ENCODE measurements at regions not wholly inside any gene's neighbourhood (a gene's known extent, or its start where the extent isn't known, plus 50 kb on each side); places are given as distances from the start of the nearest gene placed in this dataset.

GRCh38 chr2:187107001-187107400, 258.0 kb upstream of the ZSWIM2 start:
- H3K27me3 ChIP-seq (ENCODE audit: insufficient read depth, poor library complexity, severe bottlenecking) = no peaks in the 10 kb centered on the region
- DNase-seq (ENCODE audit: low spot score) (no peak), ATAC-seq (ENCODE audit: low read depth) (no peak)
- H3K4me3 ChIP-seq (ENCODE audit: severe bottlenecking) = no peak overlapping the region
- no peaks in the 10 kb centered on the region for H3K9me3 ChIP-seq (ENCODE audit: severe bottlenecking)
- no peaks in the 10 kb centered on the region for H3K4me1 ChIP-seq (ENCODE audit: insufficient read depth, poor library complexity, severe bottlenecking)
- no peaks in the 10 kb centered on the region for H3K36me3 ChIP-seq (ENCODE audit: low read depth)
- H3K27ac ChIP-seq (ENCODE audit: poor library complexity, severe bottlenecking) = no peak overlapping the region
- no peak for TF ChIP-seq CTCF (IDR thresholded peaks at IDR 0.05; ENCODE audit: poor library complexity, severe bottlenecking)

- no peak for ATAC-seq (ENCODE audit: low read depth)
- Histone ChIP-seq H3K27ac (ENCODE audit: poor library complexity, severe bottlenecking) (no peak overlapping the region), H3K4me3 (ENCODE audit: severe bottlenecking) (no peak overlapping the region), H3K9me3 (ENCODE audit: severe bottlenecking) (no peaks in the 10 kb centered on the region), H3K36me3 (ENCODE audit: low read depth) (no peaks in the 10 kb centered on the region), H3K27me3 (ENCODE audit: insufficient read depth, poor library complexity, severe bottlenecking) (no peaks in the 10 kb centered on the region), H3K4me1 (ENCODE audit: insufficient read depth, poor library complexity, severe bottlenecking) (no peaks in the 10 kb centered on the region)
- no peak for DNase-seq (ENCODE audit: low spot score)
- TF ChIP-seq CTCF (IDR thresholded peaks at IDR 0.05; ENCODE audit: poor library complexity, severe bottlenecking) = no peak
Measured at GRCh38 chr2:187105218-187105617, 256.2 kb upstream of the ZSWIM2 start.

GRCh38 chr2:187102381-187102780, 253.4 kb upstream of the ZSWIM2 start:
- DNase-seq (ENCODE audit: low spot score) (no peak), ATAC-seq (ENCODE audit: low read depth) (no peak)
- Histone ChIP-seq H3K4me1 (ENCODE audit: insufficient read depth, poor library complexity, severe bottlenecking) (no peaks in the 10 kb centered on the region), H3K27me3 (ENCODE audit: insufficient read depth, poor library complexity, severe bottlenecking) (no peaks in the 10 kb centered on the region), H3K36me3 (ENCODE audit: low read depth) (no peaks in the 10 kb centered on the region), H3K4me3 (ENCODE audit: severe bottlenecking) (no peak overlapping the region), H3K27ac (ENCODE audit: poor library complexity, severe bottlenecking) (no peak overlapping the region), H3K9me3 (ENCODE audit: severe bottlenecking) (no peaks in the 10 kb centered on the region)
- no peak for TF ChIP-seq CTCF (IDR thresholded peaks at IDR 0.05; ENCODE audit: poor library complexity, severe bottlenecking)

GRCh38 chr2:187098154-187098553, 249.2 kb upstream of the ZSWIM2 start:
- Histone ChIP-seq H3K36me3 (ENCODE audit: low read depth) (no peaks in the 10 kb centered on the region), H3K9me3 (ENCODE audit: severe bottlenecking) (no peaks in the 10 kb centered on the region), H3K4me3 (ENCODE audit: severe bottlenecking) (no peak overlapping the region), H3K27me3 (ENCODE audit: insufficient read depth, poor library complexity, severe bottlenecking) (no peaks in the 10 kb centered on the region), H3K4me1 (ENCODE audit: insufficient read depth, poor library complexity, severe bottlenecking) (no peaks in the 10 kb centered on the region), H3K27ac (ENCODE audit: poor library complexity, severe bottlenecking) (no peak overlapping the region)
- DNase-seq (ENCODE audit: low spot score) = no peak
- no peak for ATAC-seq (ENCODE audit: low read depth)
- no peak for TF ChIP-seq CTCF (IDR thresholded peaks at IDR 0.05; ENCODE audit: poor library complexity, severe bottlenecking)

- TF ChIP-seq CTCF (IDR thresholded peaks at IDR 0.05; ENCODE audit: poor library complexity, severe bottlenecking) = no peak
Measured at GRCh38 chr2:187093771-187094412, 244.9 kb upstream of the ZSWIM2 start.

More at GRCh38 chr2:187093771-187094412, 244.9 kb upstream of the ZSWIM2 start:
- DNase-seq (ENCODE audit: low spot score) (no peak), ATAC-seq (ENCODE audit: low read depth) (peak; percentile 12; the same call in 1 of the 3 replicates)
- H3K4me3 ChIP-seq (ENCODE audit: severe bottlenecking) = no peak overlapping the region
- no peaks in the 10 kb centered on the region for H3K27me3 ChIP-seq (ENCODE audit: insufficient read depth, poor library complexity, severe bottlenecking)
- H3K36me3 ChIP-seq (ENCODE audit: low read depth) = no peaks in the 10 kb centered on the region
- no peaks in the 10 kb centered on the region for H3K4me1 ChIP-seq (ENCODE audit: insufficient read depth, poor library complexity, severe bottlenecking)
- no peaks in the 10 kb centered on the region for H3K9me3 ChIP-seq (ENCODE audit: severe bottlenecking)
- H3K27ac ChIP-seq (ENCODE audit: poor library complexity, severe bottlenecking) = no peak overlapping the region
